ENCODE measurements at regions not wholly inside any gene's neighbourhood (a gene's known extent, or its start where the extent isn't known, plus 50 kb on each side); places are given as distances from the start of the nearest gene placed in this dataset.
"Not testable (repeated sequence)": the region's sequence is repeated elsewhere in the genome, so short reads cannot be mapped to it uniquely, and the experiment has no call there.

DNA sequence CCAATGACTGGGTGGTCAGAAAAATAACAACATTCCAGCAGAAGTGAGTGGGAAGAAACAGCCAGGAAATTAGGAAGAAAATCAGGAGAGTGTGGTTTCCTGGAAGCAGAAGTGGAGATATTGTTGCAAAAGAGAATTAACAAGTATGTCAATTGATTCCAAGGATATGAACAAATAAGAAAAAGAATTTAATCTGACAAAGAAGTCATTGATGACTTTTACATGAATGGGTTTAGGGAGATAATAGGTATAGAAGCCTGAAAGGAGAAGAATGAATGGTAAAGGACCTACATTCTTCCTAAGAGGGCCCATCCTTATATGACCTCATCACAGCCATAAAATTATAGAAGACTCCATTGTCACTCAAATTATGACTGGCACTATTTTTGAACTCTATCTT lies 1440.1 kb downstream of the OTOL1 start:
- no peak for DNase-seq

GRCh38 chr3:162938083-162938482 lies 1441.5 kb downstream of the OTOL1 start:
- DNase-seq: no peak

DNA sequence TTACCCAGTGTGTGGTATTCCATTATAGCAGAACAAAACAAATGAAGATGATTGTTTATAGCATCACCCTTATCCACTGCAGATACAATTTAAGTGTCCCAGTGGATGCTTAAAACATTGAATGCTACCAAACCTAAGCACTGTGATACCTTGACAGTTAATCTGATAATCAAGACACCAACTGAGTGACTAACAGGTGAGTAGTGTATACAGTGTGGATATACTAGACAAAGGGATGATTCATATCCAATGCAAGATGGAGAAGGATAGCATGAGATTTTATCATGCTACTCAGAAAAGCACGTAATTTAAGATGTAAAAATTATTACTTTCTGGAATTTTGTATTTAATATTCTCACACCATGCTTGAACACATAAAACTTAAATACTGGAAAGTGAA lies 1449.0 kb downstream of the OTOL1 start:
- DNase-seq: no peak

- DNase-seq: no peak
Observed at GRCh38 chr3:162956711-162957110, 1460.1 kb downstream of the OTOL1 start.

- no peak for DNase-seq
Observed at GRCh38 chr3:162960269-162960668, 1463.7 kb downstream of the OTOL1 start.

DNA sequence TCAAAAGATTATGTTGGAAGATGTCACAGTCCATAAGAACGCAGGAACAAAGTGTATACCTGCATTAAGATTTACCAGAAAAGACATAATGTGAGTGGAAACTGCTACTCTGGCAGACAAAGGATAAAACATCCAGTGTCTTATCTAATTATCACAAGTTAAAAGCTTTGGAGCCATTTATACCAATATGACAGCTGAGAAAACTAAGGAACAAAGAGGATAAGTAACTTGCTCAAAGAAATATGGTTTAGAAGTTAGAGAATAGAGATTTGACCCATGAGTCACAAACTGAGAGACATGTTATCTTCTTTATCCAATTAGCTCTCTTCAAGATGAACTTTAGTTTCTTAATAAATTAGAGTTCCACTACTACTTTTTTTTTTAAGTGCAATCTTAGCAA lies 1473.7 kb downstream of the OTOL1 start:
- DNase-seq: no peak

- DNase-seq: no peak
Observed at GRCh38 chr3:162971715-162972114, 1475.1 kb downstream of the OTOL1 start.

GRCh38 chr3:162973428-162973917 lies 1476.9 kb downstream of the OTOL1 start:
- no peak for DNase-seq

GRCh38 chr3:162978136-162978535 lies 1481.5 kb downstream of the OTOL1 start:
- no peak for DNase-seq

- no peak for DNase-seq
Observed at GRCh38 chr3:162984746-162985145, 1488.1 kb downstream of the OTOL1 start.

- not testable (repeated sequence) for DNase-seq
Observed at GRCh38 chr3:162987085-162987794, 1490.6 kb downstream of the OTOL1 start.

DNA sequence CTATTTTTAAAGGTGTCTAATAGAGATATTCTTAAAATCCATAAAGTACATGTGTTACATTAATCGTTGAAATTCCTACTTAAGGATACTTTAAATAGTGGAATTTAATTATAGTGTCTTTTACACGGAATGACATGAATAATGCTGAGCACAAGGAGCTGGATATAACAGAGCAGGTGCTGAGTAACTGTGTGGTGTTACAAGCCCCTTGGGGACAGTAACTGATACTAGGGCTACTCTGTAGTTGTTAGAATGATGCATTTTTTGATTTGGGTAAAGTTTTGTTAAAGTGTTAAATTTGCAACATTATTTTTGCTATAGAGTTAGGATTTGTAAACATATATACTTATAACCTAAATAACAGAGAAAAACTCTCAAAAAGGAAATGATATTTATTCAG lies 1496.1 kb downstream of the OTOL1 start:
- DNase-seq: no peak

- no peak for DNase-seq
Observed at GRCh38 chr3:162994165-162994564, 1497.6 kb downstream of the OTOL1 start.

DNA sequence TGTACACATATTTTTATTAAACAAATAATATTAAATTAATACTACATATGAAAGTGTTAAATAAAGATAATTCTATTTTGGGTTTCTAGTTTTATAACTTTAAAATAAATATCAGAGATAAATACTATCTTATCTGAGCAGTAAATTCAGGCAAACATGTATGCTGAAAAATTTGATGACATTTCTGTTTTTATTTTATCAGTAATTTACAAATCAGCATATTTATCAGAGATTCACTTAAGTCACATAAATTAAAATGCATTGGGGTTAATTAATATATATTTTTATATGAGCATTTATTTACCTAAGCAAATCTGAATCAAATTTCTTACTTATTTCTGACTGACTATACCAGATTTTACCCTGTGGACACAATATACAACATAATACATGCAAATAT lies 1499.8 kb downstream of the OTOL1 start:
- no peak for DNase-seq

GRCh38 chr3:162998205-162998604 lies 1501.6 kb downstream of the OTOL1 start:
- no peak for DNase-seq

DNA sequence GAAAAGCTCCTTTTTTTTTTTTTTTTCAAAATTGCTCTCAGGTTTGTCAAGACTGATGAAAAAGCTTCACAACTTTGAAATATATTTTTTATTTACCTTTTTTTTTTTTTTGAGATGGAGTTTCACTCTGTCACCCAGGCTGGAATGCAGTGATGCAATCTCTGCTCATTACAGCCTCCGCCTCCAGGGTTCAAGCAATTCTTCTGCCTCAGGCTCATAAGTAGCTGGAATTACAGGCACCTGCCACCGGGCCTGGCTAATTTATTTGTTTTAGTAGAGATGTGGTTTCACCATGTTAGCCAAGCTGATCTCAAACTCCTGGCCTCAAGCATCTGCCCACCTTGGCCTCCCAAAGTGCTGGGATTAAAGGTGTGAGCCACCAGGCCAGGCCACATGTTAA lies 1515.0 kb downstream of the OTOL1 start:
- DNase-seq: no peak

DNA sequence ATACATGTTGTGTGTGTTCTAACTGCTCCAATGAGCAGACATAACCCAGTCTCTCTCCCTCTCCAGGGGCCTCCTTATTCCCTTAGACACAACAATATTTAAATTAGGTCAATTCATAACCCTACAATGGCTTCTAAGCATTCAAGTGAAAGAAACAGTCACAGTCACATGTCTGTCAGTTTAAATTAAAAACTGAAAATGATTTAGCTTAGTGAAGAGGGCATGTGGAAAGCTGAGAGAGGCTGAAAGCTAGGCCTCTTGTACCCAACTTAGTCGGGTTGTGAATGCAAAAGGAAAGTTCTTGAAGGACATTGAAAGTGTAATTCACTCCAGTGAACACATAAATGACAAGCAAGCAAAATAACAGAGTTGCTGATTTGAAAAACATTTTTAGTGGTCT lies 1519.6 kb downstream of the OTOL1 start:
- DNase-seq: no peak

DNA sequence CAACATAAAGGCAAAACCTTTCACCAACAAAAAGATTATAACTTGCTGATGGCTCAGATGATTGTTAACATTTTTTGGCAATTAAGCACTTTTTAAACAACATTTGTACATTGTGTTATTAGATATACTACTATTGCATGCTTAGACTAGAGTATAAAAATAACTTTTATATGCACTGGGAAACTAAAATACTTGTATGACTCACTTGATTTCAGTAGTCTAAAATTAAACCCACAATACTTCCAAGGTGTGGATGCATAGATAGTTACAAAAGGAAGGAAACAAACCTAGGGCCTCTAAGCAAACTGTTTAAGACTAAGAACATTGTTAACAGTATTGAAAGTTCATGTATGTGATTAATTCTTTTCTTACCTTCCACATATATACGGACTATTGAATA lies 1521.5 kb downstream of the OTOL1 start:
- DNase-seq: no peak

- DNase-seq: no peak
Observed at GRCh38 chr3:163018664-163019063, 1522.1 kb downstream of the OTOL1 start.

- no peak for DNase-seq
Observed at GRCh38 chr3:163019260-163019659, 1522.7 kb downstream of the OTOL1 start.

DNA sequence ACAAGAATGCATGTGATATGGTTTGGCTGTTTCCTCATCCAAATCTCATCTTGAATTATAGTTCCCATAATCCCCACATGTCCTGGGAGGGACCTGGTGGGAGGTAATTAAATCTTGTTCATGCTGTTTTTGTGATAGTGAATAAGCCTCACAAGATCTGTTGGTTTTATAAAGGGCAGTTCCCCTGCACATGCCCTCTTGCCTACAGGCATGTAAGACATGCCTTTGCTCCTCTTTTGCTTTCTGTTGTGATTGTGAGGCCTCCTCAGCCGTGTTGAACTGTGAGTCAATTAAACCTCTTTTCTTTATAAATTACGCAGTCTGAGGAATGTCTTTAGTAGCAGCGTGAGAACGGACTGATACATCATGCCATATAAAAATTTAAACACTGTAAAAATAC lies 1537.0 kb downstream of the OTOL1 start:
- DNase-seq: no peak

GRCh38 chr3:163039636-163040035 lies 1543.0 kb downstream of the OTOL1 start:
- no peak for DNase-seq

GRCh38 chr3:163043074-163043473 lies 1546.5 kb downstream of the OTOL1 start:
- no peak for DNase-seq

- DNase-seq: no peak
Observed at GRCh38 chr3:163045945-163046344, 1549.3 kb downstream of the OTOL1 start.

GRCh38 chr3:163048881-163049280 lies 1552.3 kb downstream of the OTOL1 start:
- DNase-seq: no peak
